ENCODE measurements at regions not wholly inside any gene's neighbourhood (a gene's known extent, or its start where the extent isn't known, plus 50 kb on each side); places are given as distances from the start of the nearest gene placed in this dataset.

GRCh38 chr21:38556390-38556789, 58.1 kb upstream of the ERG start:
- H3K4me3 ChIP-seq (ENCODE audit: low read depth, low read length) = no peak overlapping the region
- TF ChIP-seq CTCF (conservative IDR thresholded peaks at IDR 0.05; ENCODE audit: low read depth, low read length) = no peak
- DNase-seq (ENCODE audit: low read depth) = no peak

GRCh38 chr21:38561205-38561604, 62.9 kb upstream of the ERG start:
- TF ChIP-seq CTCF (conservative IDR thresholded peaks at IDR 0.05; ENCODE audit: low read depth, low read length) = no peak
- no peak overlapping the region for H3K4me3 ChIP-seq (ENCODE audit: low read depth, low read length)
- DNase-seq (ENCODE audit: low read depth) = no peak

GRCh38 chr21:38561613-38562581, 63.6 kb upstream of the ERG start:
- TF ChIP-seq CTCF (conservative IDR thresholded peaks at IDR 0.05; ENCODE audit: low read depth, low read length) = no peak
- no peak overlapping the region for H3K4me3 ChIP-seq (ENCODE audit: low read depth, low read length)
- DNase-seq (ENCODE audit: low read depth) = no peak

- H3K4me3 ChIP-seq (ENCODE audit: low read depth, low read length) = no peak overlapping the region
- DNase-seq (ENCODE audit: low read depth) = no peak
- TF ChIP-seq CTCF (conservative IDR thresholded peaks at IDR 0.05; ENCODE audit: low read depth, low read length) = no peak
Observed at GRCh38 chr21:38567335-38567969, 69.2 kb upstream of the ERG start.

GRCh38 chr21:38567970-38568360, 69.7 kb upstream of the ERG start:
- no peak overlapping the region for H3K4me3 ChIP-seq (ENCODE audit: low read depth, low read length)
- DNase-seq (ENCODE audit: low read depth) = no peak
- no peak for TF ChIP-seq CTCF (conservative IDR thresholded peaks at IDR 0.05; ENCODE audit: low read depth, low read length)

GRCh38 chr21:38569733-38570132, 71.5 kb upstream of the ERG start:
- no peak for DNase-seq (ENCODE audit: low read depth)
- no peak overlapping the region for H3K4me3 ChIP-seq (ENCODE audit: low read depth, low read length)
- TF ChIP-seq CTCF (conservative IDR thresholded peaks at IDR 0.05; ENCODE audit: low read depth, low read length) = no peak
